ENCODE measurements at regions not wholly inside any gene's neighbourhood (a gene's known extent, or its start where the extent isn't known, plus 50 kb on each side); places are given as distances from the start of the nearest gene placed in this dataset.
"Not testable (repeated sequence)": the region's sequence is repeated elsewhere in the genome, so short reads cannot be mapped to it uniquely, and the experiment has no call there.

GRCh38 chr20:48368580-48369021 is 459.2 kb downstream of the PREX1 start:
- TF ChIP-seq CTCF (conservative IDR thresholded peaks at IDR 0.05; ENCODE audit: low read length); EZH2phosphoT487 (IDR thresholded peaks at IDR 0.05; ENCODE audit: borderline replicate concordance): not testable (repeated sequence)
